IMR-90 (cell line): ENCODE measurements at regions not wholly inside any gene's neighbourhood (a gene's known extent, or its start where the extent isn't known, plus 50 kb on each side); places are given as distances from the start of the nearest gene placed in this dataset.

Experiments
- ATAC-seq: fragments of 200-7000 bp; cut with Tn5 transposase; 2 replicates; pipeline ENCODE4 v1.9.1; 2020; ENCODE audit warnings: low read depth, mild to moderate bottlenecking, moderate library complexity
- BruUV-seq: library from RNA; stranded (reverse); fragments of 400-500 nt; replicated peaks from 2 replicates; lab custom pipeline; 2021; lab: Mats Ljungman, UMichigan
- CTCF ChIA-PET: fragments of 300-600 bp; formaldehyde crosslinking; extraction: SDS; loops from one replicate; lab custom pipeline; 2021; ENCODE audit warnings: antibody characterized with exemption; lab: Yijun Ruan, JAX
- POLR2A ChIA-PET: fragments of 300-600 bp; sonication (Branson Sonifier 250); formaldehyde crosslinking; loops from one replicate; lab custom pipeline; 2022; ENCODE audit warnings: antibody characterized with exemption; ENCODE audit not compliant: unreplicated experiment; lab: Charles Lee
- DNase-seq: peaks from one replicate; pipeline ENCODE4 v3.0.0; 2013
- H2AFZ ChIP-seq: replicated peaks from 2 replicates; pipeline ENCODE3; 2013; ENCODE audit warnings: low read length, mild to moderate bottlenecking; ENCODE audit not compliant: poor library complexity
- H2AK5ac ChIP-seq: 2 replicates; pipeline ENCODE4 v1.6.1; 2013; ENCODE audit warnings: low read depth, low read length, inconsistent platforms
- H2AK9ac ChIP-seq: replicated peaks from 2 replicates; pipeline ENCODE3; 2013; ENCODE audit warnings: mild to moderate bottlenecking, low read depth, low read length, moderate library complexity; ENCODE audit not compliant: poor library complexity
- H2BK120ac ChIP-seq: 2 replicates; pipeline ENCODE4 v1.6.1; 2013; ENCODE audit warnings: low read depth, low read length, inconsistent platforms
- H2BK15ac ChIP-seq: 3 replicates; pipeline ENCODE4 v1.6.1; 2013; ENCODE audit warnings: low read depth, low read length, inconsistent platforms
- H2BK20ac ChIP-seq: 2 replicates; pipeline ENCODE4 v1.6.1; 2013; ENCODE audit warnings: low read depth, mild to moderate bottlenecking, inconsistent platforms, low read length, moderate library complexity
- H2BK5ac ChIP-seq: 2 replicates; pipeline ENCODE4 v1.6.1; 2013; ENCODE audit warnings: mild to moderate bottlenecking, low read depth, low read length, inconsistent platforms; ENCODE audit not compliant: poor library complexity, severe bottlenecking
- H3K14ac ChIP-seq: replicated peaks from 2 replicates; pipeline ENCODE4 v1.6.1; 2013; ENCODE audit warnings: low read depth, low read length, inconsistent platforms
- H3K18ac ChIP-seq: 2 replicates; pipeline ENCODE4 v1.6.1; 2013; ENCODE audit warnings: low read depth, low read length, control low read depth
- H3K23ac ChIP-seq: 2 replicates; pipeline ENCODE4 v1.6.1; 2013; ENCODE audit warnings: low read depth, low read length, inconsistent platforms
- H3K27ac ChIP-seq: 2 replicates; pipeline ENCODE4 v1.5.1; 2013; ENCODE audit warnings: mild to moderate bottlenecking, control low read depth, low read length; ENCODE audit not compliant: insufficient read depth
- H3K27me3 ChIP-seq: 2 replicates; pipeline ENCODE4 v1.6.1; 2013; ENCODE audit warnings: low read length; ENCODE audit not compliant: control insufficient read depth, insufficient read depth
- H3K36me3 ChIP-seq: 2 replicates; pipeline ENCODE4 v1.6.1; 2013; ENCODE audit warnings: low read length, mixed read lengths; ENCODE audit not compliant: control insufficient read depth, insufficient read depth
- H3K4ac ChIP-seq: 2 replicates; pipeline ENCODE4 v1.6.1; 2013; ENCODE audit warnings: low read depth, low read length, inconsistent platforms
- H3K4me1 ChIP-seq: 2 replicates; pipeline ENCODE4 v1.6.1; 2013; ENCODE audit warnings: low read length, mixed read lengths; ENCODE audit not compliant: control insufficient read depth, insufficient read depth
- H3K4me2 ChIP-seq: 2 replicates; pipeline ENCODE4 v1.6.1; 2013; ENCODE audit warnings: low read depth, mild to moderate bottlenecking, control low read depth, low read length, moderate library complexity
- H3K4me3 ChIP-seq: 2 replicates; pipeline ENCODE4 v1.5.1; 2013; ENCODE audit warnings: low read depth, mild to moderate bottlenecking, control low read depth, low read length, moderate library complexity; ENCODE audit not compliant: insufficient read depth
- H3K56ac ChIP-seq: 2 replicates; pipeline ENCODE4 v1.6.1; 2013; ENCODE audit warnings: low read length, inconsistent platforms; ENCODE audit not compliant: insufficient read depth; ENCODE audit errors: extremely low read depth
- H3K79me1 ChIP-seq, 2 experiments: 2 replicates each; pipeline ENCODE4 v1.6.1; 2013; ENCODE audit warnings: low read length in 2 of 2, inconsistent platforms in 1 of 2, low read depth in 1 of 2
- H3K9ac ChIP-seq: 2 replicates; pipeline ENCODE4 v1.6.1; 2013; ENCODE audit warnings: low read depth, low read length, control low read depth
- H3K9me1 ChIP-seq: 2 replicates; pipeline ENCODE4 v1.6.1; 2013; ENCODE audit warnings: low read length, inconsistent platforms; ENCODE audit not compliant: insufficient read depth
- H3K9me3 ChIP-seq: 2 replicates; pipeline ENCODE4 v1.6.1; 2013; ENCODE audit warnings: low read length; ENCODE audit not compliant: control insufficient read depth, insufficient read depth
- H4K20me1 ChIP-seq: 2 replicates; pipeline ENCODE4 v1.6.1; 2013; ENCODE audit warnings: low read length, inconsistent platforms; ENCODE audit not compliant: insufficient read depth
- H4K5ac ChIP-seq: 2 replicates; pipeline ENCODE4 v1.6.1; 2013; ENCODE audit warnings: mild to moderate bottlenecking, low read depth, low read length, control low read depth
- H4K8ac ChIP-seq, 2 experiments: 2 replicates each; pipeline ENCODE4 v1.6.1; 2013; ENCODE audit warnings: low read depth in 2 of 2, low read length in 2 of 2, control low read depth in 1 of 2, inconsistent platforms in 1 of 2
- H4K91ac ChIP-seq: 2 replicates; pipeline ENCODE4 v1.6.1; 2013; ENCODE audit warnings: low read depth, low read length, inconsistent platforms; ENCODE audit not compliant: insufficient read depth
- MAZ ChIP-seq: IDR thresholded peaks from 2 replicates; pipeline ENCODE4 v1.6.1; 2012; ENCODE audit warnings: low read depth, mild to moderate bottlenecking, low read length, improper control_type of control experiment, moderate library complexity, borderline replicate concordance
- MXI1 ChIP-seq: IDR thresholded peaks from 2 replicates; pipeline ENCODE4 v1.6.1; 2012; ENCODE audit warnings: low read depth, mild to moderate bottlenecking, low read length, moderate library complexity, borderline replicate concordance
- NFE2L2 ChIP-seq: fragments of 150-350 bp; IDR thresholded peaks from 2 replicates; pipeline ENCODE4 v1.6.1; 2016; ENCODE audit warnings: low read depth, mild to moderate bottlenecking, low read length
- RAD21 ChIP-seq: IDR thresholded peaks from 2 replicates; pipeline ENCODE4 v1.6.1; 2012; ENCODE audit warnings: low read length, improper control_type of control experiment
- WGBS, 2 experiments: methylation state at CpG; one replicate each; pipeline versions ENCODE4 v1.1.5 to v1.1.7; 2013; ENCODE audit warnings: missing lambda C conversion rate in 2 of 2; ENCODE audit not compliant: insufficient read length in 1 of 2; ENCODE audit errors: extremely low coverage in 2 of 2; 5-methylcytosine and 5-hydroxymethylcytosine counted together
- dilution Hi-C: fragments of 300-500 bp; cut with HindIII; formaldehyde crosslinking; loops from one replicate; pipeline ENCODE4 v1.14.3; 2018; ENCODE audit warnings: low sequenced_read_pairs; ENCODE audit not compliant: unreplicated experiment
- in situ Hi-C: fragments of 300-500 bp; cut with MboI; formaldehyde crosslinking; loops from 3 replicates; pipeline ENCODE4 v1.14.3; 2019; ENCODE audit warnings: low sequenced_read_pairs, inconsistent platforms, mixed read lengths
- intact Hi-C: fragments of 100-400 bp; cut with micrococcal nuclease; formaldehyde crosslinking; loops from 2 replicates; pipeline ENCODE4 v1.10.0; 2022

- H3K4me3 ChIP-seq: no peak overlapping the region
- H2AK5ac ChIP-seq: no peak overlapping the region
- H2BK5ac ChIP-seq: no peak overlapping the region
- peak; percentile 71 for DNase-seq
- H4K91ac ChIP-seq: no peak overlapping the region
- no peak overlapping the region for H3K9ac ChIP-seq
- no TSS peak for BruUV-seq
- H3K4ac ChIP-seq: no peak overlapping the region
- H3K9me3 ChIP-seq: no peaks in the 10 kb centered on the region
- H4K5ac ChIP-seq: no peak overlapping the region
- no peak overlapping the region for H2AK9ac ChIP-seq
- H2BK15ac ChIP-seq: no peak overlapping the region
- ChIA-PET CTCF (interaction anchor here (0.7 kb wide), 1 partner anchor 24 kb away, joined by 3 read pairs; no protein-coding TSS in a partner anchor), POLR2A (no interaction called here)
- H4K20me1 ChIP-seq: no peaks in the 10 kb centered on the region
- H3K27ac ChIP-seq: no peak overlapping the region
- no peak overlapping the region for H2AFZ ChIP-seq
- WGBS, 2 experiments: 86% methylated on average over 1 of the region's 3 CpGs; no CpG with 5 or more reads in 1 of the 2 experiments
- no peak overlapping the region for H4K8ac ChIP-seq
- ATAC-seq: 0 out of 2 replicates have a peak, but pooled peaks have one; percentile 13
- no peaks in the 10 kb centered on the region for H3K27me3 ChIP-seq
- 0 out of 2 replicates have a peak overlapping the region, but pooled peaks have one; percentile 46 for H2BK20ac ChIP-seq
- in situ Hi-C loops (loop anchor here (10.0 to 25.0 kb wide), 3 partner anchors 58 to 316 kb away; partner anchors contain the start of gene KLHL9), dilution Hi-C loops (no loop called here), intact Hi-C loops (no loop called here)
- H3K36me3 ChIP-seq: no peaks in the 10 kb centered on the region
- TF ChIP-seq NFE2L2: no peak
- TF ChIP-seq MXI1: no peak
- TF ChIP-seq RAD21: no peak
- no peak for TF ChIP-seq MAZ
- peaks cover 5% of the 10 kb centered on the region for H3K9me1 ChIP-seq
- H3K4me1 ChIP-seq: peaks cover 7% of the 10 kb centered on the region
- no peak overlapping the region for H3K23ac ChIP-seq
- H3K14ac ChIP-seq: no peak overlapping the region
- no peak overlapping the region for H2BK120ac ChIP-seq
- H3K4me2 ChIP-seq: no peak overlapping the region
- no peak overlapping the region for H3K56ac ChIP-seq
- H3K18ac ChIP-seq: no peak overlapping the region
- no peaks in the 10 kb centered on the region for H3K79me1 ChIP-seq
These were observed 149.3 kb upstream of the MTAP start for GRCh38 chr9:21653091-21653490.
